CD4-positive, alpha-beta T cell (primary cell): ENCODE measurements at regions not wholly inside any gene's neighbourhood (a gene's known extent, or its start where the extent isn't known, plus 50 kb on each side); places are given as distances from the start of the nearest gene placed in this dataset.

Experiments used
- ATAC-seq: fragments of 200-7000 bp; cut with Tn5 transposase; one replicate; pipeline ENCODE4 v1.10.0; 2022; ENCODE audit warnings: mild to moderate bottlenecking; ENCODE audit not compliant: poor library complexity
- CTCF ChIA-PET: fragments of 350-600 bp; sonication (Branson Sonifier 250); formaldehyde crosslinking; loops from one replicate; lab custom pipeline; 2021; ENCODE audit warnings: antibody characterized with exemption, inconsistent platforms; lab: Charles Lee
- POLR2A ChIA-PET: fragments of 350-600 bp; sonication (Branson Sonifier 250); formaldehyde crosslinking; loops from one replicate; lab custom pipeline; 2021; ENCODE audit warnings: antibody characterized with exemption, inconsistent platforms; lab: Charles Lee
- DNase-seq, 14 experiments: peaks; one replicate each; pipeline ENCODE4 v3.0.0-alpha.2; 2013 to 2020; ENCODE audit warnings: mixed read lengths in 2 of 14
- H3K27ac ChIP-seq, 2 donors: one replicate each; pipeline versions ENCODE4 v1.5.1 to v1.7.0; 2013; ENCODE audit warnings: low read length in 2 of 2, low read depth in 1 of 2, mild to moderate bottlenecking in 1 of 2
- H3K27me3 ChIP-seq, 2 experiments: 1 replicate in 1 of 2; 2 replicates in 1 of 2; pipeline versions ENCODE4 v1.6.1 to v1.7.0; 2013; ENCODE audit warnings: low read length in 2 of 2, control low read depth in 1 of 2, mild to moderate bottlenecking in 1 of 2, moderate library complexity in 1 of 2; ENCODE audit not compliant: insufficient read depth in 2 of 2, control insufficient read depth in 1 of 2
- H3K36me3 ChIP-seq: one replicate; pipeline ENCODE4 v1.6.1; 2013; ENCODE audit warnings: low read length, control low read depth; ENCODE audit not compliant: insufficient read depth
- H3K4me1 ChIP-seq: one replicate; pipeline ENCODE4 v1.6.1; 2013; ENCODE audit warnings: low read length, control low read depth; ENCODE audit not compliant: insufficient read depth
- H3K4me3 ChIP-seq: one replicate; pipeline ENCODE4 v1.5.1; 2013; ENCODE audit warnings: mild to moderate bottlenecking, low read length, moderate library complexity
- H3K9me3 ChIP-seq, 2 experiments: 1 replicate in 1 of 2; 2 replicates in 1 of 2; pipeline versions ENCODE4 v1.6.1 to v1.7.0; 2013; ENCODE audit warnings: low read length in 2 of 2, mild to moderate bottlenecking in 2 of 2, control low read depth in 1 of 2, moderate library complexity in 1 of 2; ENCODE audit not compliant: control insufficient read depth in 1 of 2, insufficient read depth in 1 of 2
- H3K27ac Mint-ChIP-seq: one replicate; pipeline ENCODE4 v1.8.0; 2020; ENCODE audit warnings: mixed read lengths
- H3K27me3 Mint-ChIP-seq: one replicate; pipeline ENCODE4 v1.8.0; 2021; ENCODE audit warnings: mixed read lengths
- H3K36me3 Mint-ChIP-seq: one replicate; pipeline ENCODE4 v1.8.0; 2021; ENCODE audit warnings: low read depth, mixed read lengths
- H3K4me1 Mint-ChIP-seq: one replicate; pipeline ENCODE4 v1.8.0; 2021; ENCODE audit warnings: low read depth, mixed read lengths
- H3K4me3 Mint-ChIP-seq: one replicate; pipeline ENCODE4 v1.8.0; 2020; ENCODE audit warnings: mild to moderate bottlenecking, mixed read lengths
- H3K9me3 Mint-ChIP-seq: one replicate; pipeline ENCODE4 v1.8.0; 2020; ENCODE audit warnings: mixed read lengths
- intact Hi-C, 2 experiments: fragments of 100-400 bp; cut with DNase I in 1 of 2; cut with micrococcal nuclease in 1 of 2; formaldehyde crosslinking; loops; one replicate each; pipeline versions ENCODE4 v1.15.1 to v1.9.0; 2023 to 2025; cut with DNase I, micrococcal nuclease
- TF ChIP-seq, protein P1 (sequence below): fragments of 200-600 bp; IDR thresholded peaks from one replicate; pipeline ENCODE4 v1.8.0; 2022; ENCODE audit warnings: antibody characterized with exemption, mild to moderate bottlenecking

- Histone ChIP-seq H3K4me1 (no peaks in the 10 kb centered on the region), H3K36me3 (no peaks in the 10 kb centered on the region), H3K27ac (no peak overlapping the region), H3K4me3 (no peak overlapping the region), H3K9me3 (no peaks in the 10 kb centered on the region), H3K27me3 (no peaks in the 10 kb centered on the region)
- Mint-ChIP-seq H3K4me3 (no peak overlapping the region), H3K4me1 (no peaks in the 10 kb centered on the region), H3K27ac (no peak overlapping the region), H3K9me3 (peaks cover 2% of the 10 kb centered on the region), H3K36me3 (no peaks in the 10 kb centered on the region), H3K27me3 (no peaks in the 10 kb centered on the region)
- ChIA-PET POLR2A (no interaction called here), CTCF (no interaction called here)
- intact Hi-C loops = no loop called here
- no peak for DNase-seq
- TF ChIP-seq, protein P1, sequence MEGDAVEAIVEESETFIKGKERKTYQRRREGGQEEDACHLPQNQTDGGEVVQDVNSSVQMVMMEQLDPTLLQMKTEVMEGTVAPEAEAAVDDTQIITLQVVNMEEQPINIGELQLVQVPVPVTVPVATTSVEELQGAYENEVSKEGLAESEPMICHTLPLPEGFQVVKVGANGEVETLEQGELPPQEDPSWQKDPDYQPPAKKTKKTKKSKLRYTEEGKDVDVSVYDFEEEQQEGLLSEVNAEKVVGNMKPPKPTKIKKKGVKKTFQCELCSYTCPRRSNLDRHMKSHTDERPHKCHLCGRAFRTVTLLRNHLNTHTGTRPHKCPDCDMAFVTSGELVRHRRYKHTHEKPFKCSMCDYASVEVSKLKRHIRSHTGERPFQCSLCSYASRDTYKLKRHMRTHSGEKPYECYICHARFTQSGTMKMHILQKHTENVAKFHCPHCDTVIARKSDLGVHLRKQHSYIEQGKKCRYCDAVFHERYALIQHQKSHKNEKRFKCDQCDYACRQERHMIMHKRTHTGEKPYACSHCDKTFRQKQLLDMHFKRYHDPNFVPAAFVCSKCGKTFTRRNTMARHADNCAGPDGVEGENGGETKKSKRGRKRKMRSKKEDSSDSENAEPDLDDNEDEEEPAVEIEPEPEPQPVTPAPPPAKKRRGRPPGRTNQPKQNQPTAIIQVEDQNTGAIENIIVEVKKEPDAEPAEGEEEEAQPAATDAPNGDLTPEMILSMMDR = no peak
- no peak for ATAC-seq
These were observed 381.7 kb upstream of the AMOT start for GRCh38 chrX:113222305-113222704.

DNA sequence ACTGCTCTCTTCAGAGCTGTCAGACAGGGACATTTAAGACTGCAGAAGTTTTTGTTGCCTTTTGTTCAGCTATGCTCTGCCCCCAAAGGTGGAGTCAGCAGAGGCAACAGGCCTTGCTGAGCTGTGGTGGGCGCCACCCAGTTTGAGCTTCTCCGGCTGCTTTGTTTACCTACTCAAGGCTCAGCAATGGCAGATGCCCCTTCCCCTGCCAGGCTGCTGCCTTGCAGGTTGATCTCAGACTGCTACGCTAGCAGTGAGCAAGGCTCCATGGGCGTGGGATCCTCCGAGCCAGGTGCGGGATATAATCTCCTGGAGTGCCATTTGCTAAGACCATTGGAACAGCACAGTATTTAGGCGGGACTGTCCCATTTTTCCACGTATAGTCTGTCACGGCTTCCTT is 371.4 kb upstream of the AMOT start:
- Mint-ChIP-seq H3K9me3 (peaks cover 2% of the 10 kb centered on the region), H3K36me3 (no peaks in the 10 kb centered on the region), H3K4me1 (no peaks in the 10 kb centered on the region), H3K4me3 (no peak overlapping the region), H3K27ac (no peak overlapping the region), H3K27me3 (no peaks in the 10 kb centered on the region)
- H3K27ac ChIP-seq = no peak overlapping the region
- intact Hi-C loops = no loop called here
- DNase-seq (no peak), ATAC-seq (no peak)
- no peaks in the 10 kb centered on the region for H3K4me1 ChIP-seq
- CTCF ChIA-PET = no interaction called here
- TF ChIP-seq, protein P1 = no peak
- H3K4me3 ChIP-seq = no peak overlapping the region
- no peaks in the 10 kb centered on the region for H3K27me3 ChIP-seq
- POLR2A ChIA-PET = no interaction called here
- H3K9me3 ChIP-seq = peaks cover 0 to 7% of the 10 kb centered on the region in 2 experiments
- H3K36me3 ChIP-seq = no peaks in the 10 kb centered on the region

DNA sequence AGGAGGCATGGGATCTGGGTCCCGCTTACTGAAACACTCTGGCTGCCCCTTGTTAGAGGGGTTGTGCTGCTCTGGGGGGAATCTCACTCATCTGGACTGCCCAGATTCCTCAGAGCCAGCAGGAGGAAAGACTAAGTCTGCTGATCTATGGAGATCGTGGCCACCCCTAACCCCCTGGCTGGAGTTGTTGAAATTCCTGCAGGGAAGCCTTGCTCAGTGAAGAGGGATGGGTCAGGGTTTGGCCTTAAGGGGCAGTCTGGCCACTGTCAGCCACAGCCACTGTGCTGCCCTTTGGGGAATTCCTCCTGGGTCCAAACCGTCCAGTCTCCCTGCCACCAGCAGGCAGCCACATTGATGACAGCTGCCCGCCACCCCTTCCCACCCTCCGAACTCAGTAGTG is 362.0 kb upstream of the AMOT start:
- TF ChIP-seq, protein P1 = no peak
- Mint-ChIP-seq H3K4me1 (no peaks in the 10 kb centered on the region), H3K36me3 (no peaks in the 10 kb centered on the region), H3K9me3 (peaks cover 13% of the 10 kb centered on the region), H3K27ac (no peak overlapping the region), H3K27me3 (no peaks in the 10 kb centered on the region), H3K4me3 (no peak overlapping the region)
- Histone ChIP-seq H3K4me1 (no peaks in the 10 kb centered on the region), H3K9me3 (peaks cover 0 to 7% of the 10 kb centered on the region in 2 experiments), H3K36me3 (no peaks in the 10 kb centered on the region), H3K27ac (no peak overlapping the region), H3K27me3 (no peaks in the 10 kb centered on the region), H3K4me3 (no peak overlapping the region)
- CTCF ChIA-PET = interaction anchor here (0.5 kb wide), 1 partner anchor 12 kb away, joined by 3 read pairs; no protein-coding TSS in a partner anchor
- intact Hi-C loops = no loop called here
- DNase-seq = no peak
- POLR2A ChIA-PET = no interaction called here
- no peak for ATAC-seq
